Progenitor cell of endocrine pancreas (in vitro differentiated cells): ENCODE measurements at regions not wholly inside any gene's neighbourhood (a gene's known extent, or its start where the extent isn't known, plus 50 kb on each side); places are given as distances from the start of the nearest gene placed in this dataset.

Experiments
- DNase-seq: peaks from one replicate; pipeline ENCODE4 v3.0.0; 2021; ENCODE audit warnings: low spot score; ENCODE audit not compliant: unreplicated experiment
- H3K27ac Mint-ChIP-seq: 2 replicates; pipeline ENCODE4 v1.8.0; 2021; ENCODE audit warnings: mild to moderate bottlenecking, moderate library complexity, mixed read lengths
- H3K27me3 Mint-ChIP-seq: 2 replicates; pipeline ENCODE4 v1.8.0; 2021; ENCODE audit warnings: mixed read lengths
- H3K36me3 Mint-ChIP-seq: 2 replicates; pipeline ENCODE4 v1.8.0; 2022; ENCODE audit warnings: mixed read lengths; ENCODE audit not compliant: insufficient read depth
- H3K4me1 Mint-ChIP-seq: 2 replicates; pipeline ENCODE4 v1.8.0; 2021; ENCODE audit warnings: low read depth, mixed read lengths
- H3K4me3 Mint-ChIP-seq: 2 replicates; pipeline ENCODE4 v1.8.0; 2021; ENCODE audit warnings: low read depth, mild to moderate bottlenecking, moderate library complexity, mixed read lengths
- H3K9me3 Mint-ChIP-seq: 2 replicates; pipeline ENCODE4 v1.8.0; 2021; ENCODE audit warnings: low read depth, mixed read lengths
- CTCF ChIP-seq: fragments of 200-600 bp; sonication (generic); IDR thresholded peaks from one replicate; pipeline ENCODE4 v1.5.0; 2021; ENCODE audit warnings: antibody characterized with exemption, mild to moderate bottlenecking; ENCODE audit not compliant: unreplicated experiment

GRCh38 chr4:128461291-128462102 is 173.9 kb upstream of the PGRMC2 start:
- Mint-ChIP-seq H3K9me3 (no peaks in the 10 kb centered on the region), H3K27me3 (no peaks in the 10 kb centered on the region), H3K27ac (no peak overlapping the region), H3K36me3 (no peaks in the 10 kb centered on the region), H3K4me1 (peaks cover 3% of the 10 kb centered on the region), H3K4me3 (no peak overlapping the region)
- TF ChIP-seq CTCF = no peak
- DNase-seq = no peak

- Mint-ChIP-seq H3K4me1 (peaks cover 3% of the 10 kb centered on the region), H3K4me3 (no peak overlapping the region), H3K27me3 (no peaks in the 10 kb centered on the region), H3K36me3 (no peaks in the 10 kb centered on the region), H3K9me3 (no peaks in the 10 kb centered on the region), H3K27ac (no peak overlapping the region)
- TF ChIP-seq CTCF = no peak
- DNase-seq = no peak
These were observed 171.9 kb upstream of the PGRMC2 start for GRCh38 chr4:128459547-128459946.

- H3K27me3 Mint-ChIP-seq = no peaks in the 10 kb centered on the region
- H3K9me3 Mint-ChIP-seq = no peaks in the 10 kb centered on the region
- H3K36me3 Mint-ChIP-seq = no peaks in the 10 kb centered on the region
- no peak for DNase-seq
- H3K27ac Mint-ChIP-seq = no peak overlapping the region
- TF ChIP-seq CTCF = no peak
- no peak overlapping the region for H3K4me3 Mint-ChIP-seq
- H3K4me1 Mint-ChIP-seq = peaks cover 2% of the 10 kb centered on the region
These were observed 171.2 kb upstream of the PGRMC2 start for GRCh38 chr4:128458816-128459215.

GRCh38 chr4:128457726-128458125 is 170.1 kb upstream of the PGRMC2 start:
- Mint-ChIP-seq H3K27me3 (no peaks in the 10 kb centered on the region), H3K27ac (no peak overlapping the region)
- DNase-seq = no peak

GRCh38 chr4:128456171-128456570 is 168.6 kb upstream of the PGRMC2 start:
- no peaks in the 10 kb centered on the region for H3K4me1 Mint-ChIP-seq

More at GRCh38 chr4:128457726-128458125, 170.1 kb upstream of the PGRMC2 start:
- Mint-ChIP-seq H3K4me1 (no peaks in the 10 kb centered on the region), H3K9me3 (no peaks in the 10 kb centered on the region), H3K36me3 (no peaks in the 10 kb centered on the region), H3K4me3 (no peak overlapping the region)
- TF ChIP-seq CTCF = no peak

More at GRCh38 chr4:128456171-128456570, 168.6 kb upstream of the PGRMC2 start:
- no peak for DNase-seq
- H3K27me3 Mint-ChIP-seq = no peaks in the 10 kb centered on the region
- no peak overlapping the region for H3K27ac Mint-ChIP-seq
- no peaks in the 10 kb centered on the region for H3K36me3 Mint-ChIP-seq
- no peaks in the 10 kb centered on the region for H3K9me3 Mint-ChIP-seq
- TF ChIP-seq CTCF = no peak
- no peak overlapping the region for H3K4me3 Mint-ChIP-seq
